HepG2 (cell line): ENCODE measurements at regions not wholly inside any gene's neighbourhood (a gene's known extent, or its start where the extent isn't known, plus 50 kb on each side); places are given as distances from the start of the nearest gene placed in this dataset.

Source experiments
- CEBPZ ChIP-seq: IDR thresholded peaks from 2 replicates; pipeline ENCODE4 v1.6.1; 2012; ENCODE audit warnings: low read length, improper control_type of control experiment
- CTCF ChIP-seq: sonication (generic); formaldehyde crosslinking; IDR thresholded peaks from 2 replicates; pipeline ENCODE4 v1.5.0; 2020; ENCODE audit warnings: mild to moderate bottlenecking, missing genetic modification reagents, moderate library complexity
- GABPA ChIP-seq, 2 experiments: IDR thresholded peaks; 2 replicates each; pipeline ENCODE4 v1.6.1; 2011 to 2016; ENCODE audit warnings: low read depth in 2 of 2, low read length in 1 of 2, missing biosample characterization in 1 of 2, missing genetic modification characterization in 1 of 2
- JDP2 ChIP-seq: sonication (generic); formaldehyde crosslinking; IDR thresholded peaks from 2 replicates; pipeline ENCODE4 v1.8.1; 2022; ENCODE audit warnings: missing genetic modification reagents, borderline replicate concordance
- KDM1A ChIP-seq: IDR thresholded peaks from 2 replicates; pipeline ENCODE4 v1.6.1; 2016; ENCODE audit warnings: missing compliant biosample characterization
- NAIF1 ChIP-seq: sonication (generic); formaldehyde crosslinking; IDR thresholded peaks from 2 replicates; pipeline ENCODE4 v1.5.0; 2020; ENCODE audit warnings: mild to moderate bottlenecking, missing genetic modification reagents, borderline replicate concordance
- PHF8 ChIP-seq: sonication (generic); formaldehyde crosslinking; IDR thresholded peaks from 2 replicates; pipeline ENCODE4 v1.5.0; 2020; ENCODE audit warnings: missing genetic modification reagents
- POLR2A ChIP-seq, 2 experiments: IDR thresholded peaks; 2 replicates each; pipeline ENCODE4 v1.6.1; 2011; ENCODE audit warnings: low read depth in 2 of 2, low read length in 2 of 2, mild to moderate bottlenecking in 1 of 2, moderate library complexity in 1 of 2; ENCODE audit not compliant: insufficient read depth in 1 of 2
- POLR2AphosphoS5 ChIP-seq: IDR thresholded peaks from 2 replicates; pipeline ENCODE4 v1.6.1; 2012; ENCODE audit warnings: low read depth, low read length
- REST ChIP-seq, 2 experiments: IDR thresholded peaks; 2 replicates each; pipeline ENCODE4 v1.6.1; 2011 to 2012; ENCODE audit warnings: low read length in 2 of 2, borderline replicate concordance in 1 of 2, low read depth in 1 of 2, mild to moderate bottlenecking in 1 of 2, moderate library complexity in 1 of 2
- SP4 ChIP-seq: sonication (generic); formaldehyde crosslinking; IDR thresholded peaks from 2 replicates; pipeline ENCODE4 v1.8.1; 2023; ENCODE audit warnings: mild to moderate bottlenecking, missing genetic modification reagents
- TRIM24 ChIP-seq: sonication (generic); formaldehyde crosslinking; IDR thresholded peaks from 2 replicates; pipeline ENCODE4 v1.8.0; 2022; ENCODE audit warnings: mild to moderate bottlenecking, missing genetic modification reagents
- ZBTB34 ChIP-seq: sonication (generic); formaldehyde crosslinking; IDR thresholded peaks from 2 replicates; pipeline ENCODE4 v1.8.0; 2022; ENCODE audit warnings: mild to moderate bottlenecking, missing genetic modification reagents
- ZNF670 ChIP-seq: sonication (generic); formaldehyde crosslinking; IDR thresholded peaks from 2 replicates; pipeline ENCODE4 v1.8.0; 2022; ENCODE audit warnings: mild to moderate bottlenecking, missing genetic modification reagents, borderline replicate concordance

GRCh38 chr13:34013061-34013460 lies 195.1 kb downstream of the RFC3 start:
- no peak for TF ChIP-seq ZBTB34 (CRISPR knock-in tag)
- no peak for TF ChIP-seq POLR2A (IDR thresholded peaks at IDR 0.05; ENCODE audit: insufficient read depth in 1 of 2, low read depth in 2 of 2, low read length in 2 of 2)
- no peak for TF ChIP-seq NAIF1
- no peak for TF ChIP-seq GABPA (IDR thresholded peaks at IDR 0.05; ENCODE audit: low read depth, low read length)
- TF ChIP-seq GABPA (CRISPR knock-in tag; IDR thresholded peaks at IDR 0.05; ENCODE audit: low read depth): no peak
- no peak for TF ChIP-seq TRIM24 (CRISPR knock-in tag)
- TF ChIP-seq KDM1A (CRISPR knock-in tag): no peak
- no peak for TF ChIP-seq CTCF (CRISPR knock-in tag)
- no peak for TF ChIP-seq POLR2AphosphoS5
- no peak for TF ChIP-seq PHF8 (CRISPR knock-in tag)
- no peak for TF ChIP-seq CEBPZ
- no peak for TF ChIP-seq REST (IDR thresholded peaks at IDR 0.05; ENCODE audit: borderline replicate concordance in 1 of 2, low read depth in 1 of 2, low read length in 2 of 2)
- no peak for TF ChIP-seq ZNF670 (CRISPR knock-in tag)
- no peak for TF ChIP-seq JDP2 (CRISPR knock-in tag)
- no peak for TF ChIP-seq SP4
